ENCODE measurements at regions not wholly inside any gene's neighbourhood (a gene's known extent, or its start where the extent isn't known, plus 50 kb on each side); places are given as distances from the start of the nearest gene placed in this dataset.
A peak's percentile ranks its signal among the peaks of the same experiment; 100 is the strongest.

- H3K4me1 ChIP-seq (ENCODE audit: control insufficient read depth, insufficient read depth, low read length): no peaks in the 10 kb centered on the region
- no peak overlapping the region for H3K27ac ChIP-seq (ENCODE audit: low read depth, low read length)
- no peak overlapping the region for H3K4me3 ChIP-seq (ENCODE audit: low read depth, low read length)
- no peaks in the 10 kb centered on the region for H3K27me3 ChIP-seq (ENCODE audit: control insufficient read depth, insufficient read depth, low read length)
- DNase-seq (ENCODE audit: low read depth in 4 of 6, low spot score in 6 of 6): no peak
- no peaks in the 10 kb centered on the region for H3K9me3 ChIP-seq (ENCODE audit: control insufficient read depth, insufficient read depth, low read length)
- WGBS (ENCODE audit: insufficient coverage): 100% methylated on average over 3 of the region's 12 CpGs
- no peaks in the 10 kb centered on the region for H3K36me3 ChIP-seq (ENCODE audit: control insufficient read depth, insufficient read depth, low read length)
These were observed 88.0 kb upstream of the ANKH start for GRCh38 chr5:14959399-14960119.

GRCh38 chr5:14958188-14958587, 86.6 kb upstream of the ANKH start:
- no peaks in the 10 kb centered on the region for H3K36me3 ChIP-seq (ENCODE audit: control insufficient read depth, insufficient read depth, low read length)
- no peak overlapping the region for H3K4me3 ChIP-seq (ENCODE audit: low read depth, low read length)
- H3K9me3 ChIP-seq (ENCODE audit: control insufficient read depth, insufficient read depth, low read length): no peaks in the 10 kb centered on the region
- 100% methylated on average over 1 of the region's 2 CpGs for WGBS (ENCODE audit: insufficient coverage)
- H3K27ac ChIP-seq (ENCODE audit: low read depth, low read length): no peak overlapping the region
- no peak for DNase-seq (ENCODE audit: low read depth in 4 of 6, low spot score in 6 of 6)
- H3K27me3 ChIP-seq (ENCODE audit: control insufficient read depth, insufficient read depth, low read length): no peaks in the 10 kb centered on the region
- no peaks in the 10 kb centered on the region for H3K4me1 ChIP-seq (ENCODE audit: control insufficient read depth, insufficient read depth, low read length)

- DNase-seq (ENCODE audit: low read depth in 4 of 6, low spot score in 6 of 6): no peak
- Histone ChIP-seq H3K4me1 (ENCODE audit: control insufficient read depth, insufficient read depth, low read length) (no peaks in the 10 kb centered on the region), H3K9me3 (ENCODE audit: control insufficient read depth, insufficient read depth, low read length) (no peaks in the 10 kb centered on the region), H3K36me3 (ENCODE audit: control insufficient read depth, insufficient read depth, low read length) (no peaks in the 10 kb centered on the region), H3K27me3 (ENCODE audit: control insufficient read depth, insufficient read depth, low read length) (no peaks in the 10 kb centered on the region), H3K27ac (ENCODE audit: low read depth, low read length) (no peak overlapping the region), H3K4me3 (ENCODE audit: low read depth, low read length) (no peak overlapping the region)
- 60% methylated on average over 5 of the region's 6 CpGs for WGBS (ENCODE audit: insufficient coverage)
These were observed 85.0 kb upstream of the ANKH start for GRCh38 chr5:14956423-14957046.

GRCh38 chr5:14954616-14955343, 83.2 kb upstream of the ANKH start:
- peak in 1 of 6 donors; percentile 72 for DNase-seq (ENCODE audit: low read depth in 4 of 6, low spot score in 6 of 6)
- Histone ChIP-seq H3K4me1 (ENCODE audit: control insufficient read depth, insufficient read depth, low read length) (no peaks in the 10 kb centered on the region), H3K9me3 (ENCODE audit: control insufficient read depth, insufficient read depth, low read length) (no peaks in the 10 kb centered on the region), H3K27ac (ENCODE audit: low read depth, low read length) (no peak overlapping the region), H3K27me3 (ENCODE audit: control insufficient read depth, insufficient read depth, low read length) (no peaks in the 10 kb centered on the region), H3K36me3 (ENCODE audit: control insufficient read depth, insufficient read depth, low read length) (no peaks in the 10 kb centered on the region), H3K4me3 (ENCODE audit: low read depth, low read length) (no peak overlapping the region)
- WGBS (ENCODE audit: insufficient coverage): 89% methylated on average over 8 of the region's 9 CpGs

- DNase-seq (ENCODE audit: low read depth in 4 of 6, low spot score in 6 of 6): peak in 1 of 6 donors; percentile 59
- no peaks in the 10 kb centered on the region for H3K9me3 ChIP-seq (ENCODE audit: control insufficient read depth, insufficient read depth, low read length)
- no peak overlapping the region for H3K27ac ChIP-seq (ENCODE audit: low read depth, low read length)
- no peaks in the 10 kb centered on the region for H3K27me3 ChIP-seq (ENCODE audit: control insufficient read depth, insufficient read depth, low read length)
- H3K4me3 ChIP-seq (ENCODE audit: low read depth, low read length): no peak overlapping the region
- H3K4me1 ChIP-seq (ENCODE audit: control insufficient read depth, insufficient read depth, low read length): no peaks in the 10 kb centered on the region
- no CpG with 5 or more reads among the region's 1 CpG for WGBS (ENCODE audit: insufficient coverage)
- no peaks in the 10 kb centered on the region for H3K36me3 ChIP-seq (ENCODE audit: control insufficient read depth, insufficient read depth, low read length)
These were observed 82.6 kb upstream of the ANKH start for GRCh38 chr5:14954216-14954615.

GRCh38 chr5:14953075-14953607, 81.6 kb upstream of the ANKH start:
- 88% methylated on average over 3 of the region's 8 CpGs for WGBS (ENCODE audit: insufficient coverage)
- Histone ChIP-seq H3K27me3 (ENCODE audit: control insufficient read depth, insufficient read depth, low read length) (no peaks in the 10 kb centered on the region), H3K4me1 (ENCODE audit: control insufficient read depth, insufficient read depth, low read length) (no peaks in the 10 kb centered on the region), H3K36me3 (ENCODE audit: control insufficient read depth, insufficient read depth, low read length) (no peaks in the 10 kb centered on the region), H3K27ac (ENCODE audit: low read depth, low read length) (no peak overlapping the region), H3K9me3 (ENCODE audit: control insufficient read depth, insufficient read depth, low read length) (no peaks in the 10 kb centered on the region), H3K4me3 (ENCODE audit: low read depth, low read length) (no peak overlapping the region)
- no peak for DNase-seq (ENCODE audit: low read depth in 4 of 6, low spot score in 6 of 6)

GRCh38 chr5:14948383-14948782, 76.8 kb upstream of the ANKH start:
- DNase-seq (ENCODE audit: low read depth in 4 of 6, low spot score in 6 of 6): no peak
- H3K4me1 ChIP-seq (ENCODE audit: control insufficient read depth, insufficient read depth, low read length): no peaks in the 10 kb centered on the region
- H3K9me3 ChIP-seq (ENCODE audit: control insufficient read depth, insufficient read depth, low read length): no peaks in the 10 kb centered on the region
- no peaks in the 10 kb centered on the region for H3K27me3 ChIP-seq (ENCODE audit: control insufficient read depth, insufficient read depth, low read length)
- no peak overlapping the region for H3K4me3 ChIP-seq (ENCODE audit: low read depth, low read length)
- WGBS (ENCODE audit: insufficient coverage): 80% methylated on average over 4 of the region's 4 CpGs
- no peaks in the 10 kb centered on the region for H3K36me3 ChIP-seq (ENCODE audit: control insufficient read depth, insufficient read depth, low read length)
- no peak overlapping the region for H3K27ac ChIP-seq (ENCODE audit: low read depth, low read length)

GRCh38 chr5:14946815-14947620, 75.4 kb upstream of the ANKH start:
- H3K27ac ChIP-seq (ENCODE audit: low read depth, low read length): no peak overlapping the region
- no peaks in the 10 kb centered on the region for H3K36me3 ChIP-seq (ENCODE audit: control insufficient read depth, insufficient read depth, low read length)
- 40% methylated on average over 3 of the region's 4 CpGs for WGBS (ENCODE audit: insufficient coverage)
- no peak for DNase-seq (ENCODE audit: low read depth in 4 of 6, low spot score in 6 of 6)
- H3K4me1 ChIP-seq (ENCODE audit: control insufficient read depth, insufficient read depth, low read length): no peaks in the 10 kb centered on the region
- no peaks in the 10 kb centered on the region for H3K27me3 ChIP-seq (ENCODE audit: control insufficient read depth, insufficient read depth, low read length)
- no peaks in the 10 kb centered on the region for H3K9me3 ChIP-seq (ENCODE audit: control insufficient read depth, insufficient read depth, low read length)
- H3K4me3 ChIP-seq (ENCODE audit: low read depth, low read length): no peak overlapping the region

GRCh38 chr5:14945450-14945849, 73.9 kb upstream of the ANKH start:
- H3K27ac ChIP-seq (ENCODE audit: low read depth, low read length): no peak overlapping the region
- H3K4me1 ChIP-seq (ENCODE audit: control insufficient read depth, insufficient read depth, low read length): no peaks in the 10 kb centered on the region
- H3K9me3 ChIP-seq (ENCODE audit: control insufficient read depth, insufficient read depth, low read length): no peaks in the 10 kb centered on the region
- H3K4me3 ChIP-seq (ENCODE audit: low read depth, low read length): no peak overlapping the region
- H3K36me3 ChIP-seq (ENCODE audit: control insufficient read depth, insufficient read depth, low read length): no peaks in the 10 kb centered on the region
- no CpG with 5 or more reads among the region's 3 CpGs for WGBS (ENCODE audit: insufficient coverage)
- no peak for DNase-seq (ENCODE audit: low read depth in 4 of 6, low spot score in 6 of 6)
- no peaks in the 10 kb centered on the region for H3K27me3 ChIP-seq (ENCODE audit: control insufficient read depth, insufficient read depth, low read length)

All from spinal cord (tissue), 9 donors.